Stimulated activated naive CD8-positive, alpha-beta T cell treated with anti-CD3 and anti-CD28 coated beads, Interleukin-15, Interleukin-2, amounts not matched to agents 100 ng/mL and 50 ng/mL, for 24 hours (primary cell): ENCODE measurements at regions not wholly inside any gene's neighbourhood (a gene's known extent, or its start where the extent isn't known, plus 50 kb on each side); places are given as distances from the start of the nearest gene placed in this dataset.
"Not testable (repeated sequence)": the region's sequence is repeated elsewhere in the genome, so short reads cannot be mapped to it uniquely, and the experiment has no call there.

Source experiments
- H3K27ac Mint-ChIP-seq: one replicate; pipeline ENCODE4 v1.8.0; 2021; ENCODE audit warnings: mild to moderate bottlenecking, mixed read lengths
- H3K27me3 Mint-ChIP-seq: one replicate; pipeline ENCODE4 v1.8.0; 2021; ENCODE audit warnings: mixed read lengths
- H3K36me3 Mint-ChIP-seq: one replicate; pipeline ENCODE4 v1.8.0; 2021; ENCODE audit warnings: low read depth, mixed read lengths
- H3K4me1 Mint-ChIP-seq: one replicate; pipeline ENCODE4 v1.8.0; 2021; ENCODE audit warnings: low read depth, mixed read lengths
- H3K4me3 Mint-ChIP-seq: one replicate; pipeline ENCODE4 v1.8.0; 2021; ENCODE audit warnings: mild to moderate bottlenecking, mixed read lengths
- H3K9me3 Mint-ChIP-seq: one replicate; pipeline ENCODE4 v1.8.0; 2021; ENCODE audit warnings: mixed read lengths

GRCh38 chr4:66490729-66491128 is 820.4 kb upstream of the EPHA5 start:
- Mint-ChIP-seq H3K9me3 (peaks cover 7% of the 10 kb centered on the region), H3K27ac (no peak overlapping the region), H3K27me3 (no peaks in the 10 kb centered on the region), H3K4me1 (no peaks in the 10 kb centered on the region), H3K4me3 (no peak overlapping the region), H3K36me3 (no peaks in the 10 kb centered on the region)

- Mint-ChIP-seq H3K27me3 (no peaks in the 10 kb centered on the region), H3K4me1 (no peaks in the 10 kb centered on the region), H3K9me3 (peaks cover 7% of the 10 kb centered on the region), H3K36me3 (no peaks in the 10 kb centered on the region), H3K27ac (no peak overlapping the region), H3K4me3 (no peak overlapping the region)
These were observed 819.6 kb upstream of the EPHA5 start for GRCh38 chr4:66489783-66490452.

- no peaks in the 10 kb centered on the region for H3K36me3 Mint-ChIP-seq
- no peak overlapping the region for H3K4me3 Mint-ChIP-seq
- peaks cover 7% of the 10 kb centered on the region for H3K9me3 Mint-ChIP-seq
- H3K27me3 Mint-ChIP-seq = no peaks in the 10 kb centered on the region
- H3K27ac Mint-ChIP-seq = no peak overlapping the region
- H3K4me1 Mint-ChIP-seq = no peaks in the 10 kb centered on the region
These were observed 819.1 kb upstream of the EPHA5 start for GRCh38 chr4:66489370-66489769.

- Mint-ChIP-seq H3K9me3 (peaks cover 11% of the 10 kb centered on the region), H3K27me3 (no peaks in the 10 kb centered on the region), H3K27ac (no peak overlapping the region), H3K4me1 (no peaks in the 10 kb centered on the region), H3K4me3 (no peak overlapping the region), H3K36me3 (no peaks in the 10 kb centered on the region)
These were observed 815.8 kb upstream of the EPHA5 start for GRCh38 chr4:66486068-66486467.

GRCh38 chr4:66482186-66482585 is 811.9 kb upstream of the EPHA5 start:
- Mint-ChIP-seq H3K4me3 (no peak overlapping the region), H3K36me3 (no peaks in the 10 kb centered on the region), H3K27ac (no peak overlapping the region), H3K27me3 (no peaks in the 10 kb centered on the region), H3K9me3 (peaks cover 7% of the 10 kb centered on the region), H3K4me1 (no peaks in the 10 kb centered on the region)

GRCh38 chr4:66475596-66475995 is 805.3 kb upstream of the EPHA5 start:
- Mint-ChIP-seq H3K27ac (no peak overlapping the region), H3K36me3 (no peaks in the 10 kb centered on the region), H3K9me3 (peaks cover 15% of the 10 kb centered on the region), H3K4me3 (no peak overlapping the region), H3K4me1 (no peaks in the 10 kb centered on the region), H3K27me3 (no peaks in the 10 kb centered on the region)

GRCh38 chr4:66465111-66465510 is 794.8 kb upstream of the EPHA5 start:
- Mint-ChIP-seq H3K36me3 (no peaks in the 10 kb centered on the region), H3K4me1 (no peaks in the 10 kb centered on the region), H3K27ac (no peak overlapping the region), H3K9me3 (peaks cover 4% of the 10 kb centered on the region), H3K4me3 (no peak overlapping the region), H3K27me3 (no peaks in the 10 kb centered on the region)

- not testable (repeated sequence) for H3K4me3 Mint-ChIP-seq, H3K9me3 Mint-ChIP-seq, H3K27me3 Mint-ChIP-seq, H3K36me3 Mint-ChIP-seq, H3K27ac Mint-ChIP-seq, H3K4me1 Mint-ChIP-seq
These were observed 792.6 kb upstream of the EPHA5 start for GRCh38 chr4:66462890-66463289.

GRCh38 chr4:66451741-66452140 is 781.5 kb upstream of the EPHA5 start:
- Mint-ChIP-seq H3K4me1 (no peaks in the 10 kb centered on the region), H3K27ac (no peak overlapping the region), H3K36me3 (no peaks in the 10 kb centered on the region), H3K4me3 (no peak overlapping the region), H3K27me3 (no peaks in the 10 kb centered on the region), H3K9me3 (peaks cover 6% of the 10 kb centered on the region)

GRCh38 chr4:66443008-66443407 is 772.7 kb upstream of the EPHA5 start:
- no peaks in the 10 kb centered on the region for H3K27me3 Mint-ChIP-seq
- no peaks in the 10 kb centered on the region for H3K36me3 Mint-ChIP-seq
- no peak overlapping the region for H3K4me3 Mint-ChIP-seq
- H3K4me1 Mint-ChIP-seq = no peaks in the 10 kb centered on the region
- H3K9me3 Mint-ChIP-seq = peaks cover 4% of the 10 kb centered on the region
- no peak overlapping the region for H3K27ac Mint-ChIP-seq

- no peak overlapping the region for H3K4me3 Mint-ChIP-seq
- no peak overlapping the region for H3K27ac Mint-ChIP-seq
- H3K36me3 Mint-ChIP-seq = no peaks in the 10 kb centered on the region
- H3K4me1 Mint-ChIP-seq = no peaks in the 10 kb centered on the region
- peaks cover 4% of the 10 kb centered on the region for H3K9me3 Mint-ChIP-seq
- no peaks in the 10 kb centered on the region for H3K27me3 Mint-ChIP-seq
These were observed 769.2 kb upstream of the EPHA5 start for GRCh38 chr4:66439508-66439907.

- H3K27ac Mint-ChIP-seq = no peak overlapping the region
- H3K36me3 Mint-ChIP-seq = no peaks in the 10 kb centered on the region
- no peaks in the 10 kb centered on the region for H3K27me3 Mint-ChIP-seq
- H3K4me3 Mint-ChIP-seq = no peak overlapping the region
- no peaks in the 10 kb centered on the region for H3K4me1 Mint-ChIP-seq
- peaks cover 7% of the 10 kb centered on the region for H3K9me3 Mint-ChIP-seq
These were observed 763.4 kb upstream of the EPHA5 start for GRCh38 chr4:66433706-66434105.

GRCh38 chr4:66430856-66431255 is 760.6 kb upstream of the EPHA5 start:
- no peak overlapping the region for H3K27ac Mint-ChIP-seq
- H3K4me3 Mint-ChIP-seq = no peak overlapping the region
- H3K27me3 Mint-ChIP-seq = no peaks in the 10 kb centered on the region
- peaks cover 11% of the 10 kb centered on the region for H3K9me3 Mint-ChIP-seq
- H3K4me1 Mint-ChIP-seq = no peaks in the 10 kb centered on the region
- no peaks in the 10 kb centered on the region for H3K36me3 Mint-ChIP-seq

GRCh38 chr4:66429276-66429675 is 759.0 kb upstream of the EPHA5 start:
- no peaks in the 10 kb centered on the region for H3K36me3 Mint-ChIP-seq
- peaks cover 16% of the 10 kb centered on the region for H3K9me3 Mint-ChIP-seq
- no peak overlapping the region for H3K27ac Mint-ChIP-seq
- no peak overlapping the region for H3K4me3 Mint-ChIP-seq
- H3K4me1 Mint-ChIP-seq = no peaks in the 10 kb centered on the region
- no peaks in the 10 kb centered on the region for H3K27me3 Mint-ChIP-seq

- H3K27me3 Mint-ChIP-seq = no peaks in the 10 kb centered on the region
- no peak overlapping the region for H3K27ac Mint-ChIP-seq
- H3K36me3 Mint-ChIP-seq = no peaks in the 10 kb centered on the region
- H3K4me3 Mint-ChIP-seq = no peak overlapping the region
- peaks cover 4% of the 10 kb centered on the region for H3K9me3 Mint-ChIP-seq
- no peaks in the 10 kb centered on the region for H3K4me1 Mint-ChIP-seq
These were observed 746.1 kb upstream of the EPHA5 start for GRCh38 chr4:66416425-66416824.

- H3K27me3 Mint-ChIP-seq = no peaks in the 10 kb centered on the region
- no peaks in the 10 kb centered on the region for H3K4me1 Mint-ChIP-seq
- no peak overlapping the region for H3K27ac Mint-ChIP-seq
- no peaks in the 10 kb centered on the region for H3K36me3 Mint-ChIP-seq
- peaks cover 9% of the 10 kb centered on the region for H3K9me3 Mint-ChIP-seq
- no peak overlapping the region for H3K4me3 Mint-ChIP-seq
These were observed 733.9 kb upstream of the EPHA5 start for GRCh38 chr4:66404141-66404540.
